CD4-positive, alpha-beta T cell treated with Interferon gamma for 1 hour (primary cell): ENCODE measurements at regions not wholly inside any gene's neighbourhood (a gene's known extent, or its start where the extent isn't known, plus 50 kb on each side); places are given as distances from the start of the nearest gene placed in this dataset.
"Not testable (repeated sequence)": the region's sequence is repeated elsewhere in the genome, so short reads cannot be mapped to it uniquely, and the experiment has no call there.

ENCODE experiments used
- DNase-seq: peaks from one replicate; pipeline ENCODE4 v3.0.0-alpha.2; 2020

GRCh38 chr10:43922335-43923280, 273.9 kb upstream of the ZNF32 start:
- no peak for DNase-seq

GRCh38 chr10:43921881-43922280, 273.2 kb upstream of the ZNF32 start:
- DNase-seq, result no peak

GRCh38 chr10:43921478-43921877, 272.8 kb upstream of the ZNF32 start:
- DNase-seq, result no peak

GRCh38 chr10:43920236-43920758, 271.6 kb upstream of the ZNF32 start:
- DNase-seq, result not testable (repeated sequence)

- no peak for DNase-seq
Observed at GRCh38 chr10:43913676-43914235, 265.1 kb upstream of the ZNF32 start.

GRCh38 chr10:43912469-43912868, 263.8 kb upstream of the ZNF32 start:
- DNase-seq, result no peak

- DNase-seq, result no peak
Observed at GRCh38 chr10:43906490-43906889, 257.8 kb upstream of the ZNF32 start.

GRCh38 chr10:43905512-43906236, 257.0 kb upstream of the ZNF32 start:
- DNase-seq, result no peak

- no peak for DNase-seq
Observed at GRCh38 chr10:43904844-43905243, 256.2 kb upstream of the ZNF32 start.

GRCh38 chr10:43904301-43904700, 255.6 kb upstream of the ZNF32 start:
- DNase-seq, result no peak

GRCh38 chr10:43903451-43903850, 254.8 kb upstream of the ZNF32 start:
- no peak for DNase-seq

GRCh38 chr10:43902842-43903241, 254.2 kb upstream of the ZNF32 start:
- DNase-seq, result no peak

GRCh38 chr10:43901744-43902504, 253.2 kb upstream of the ZNF32 start:
- no peak for DNase-seq

GRCh38 chr10:43901302-43901701, 252.6 kb upstream of the ZNF32 start:
- DNase-seq, result no peak

GRCh38 chr10:43900571-43900970, 251.9 kb upstream of the ZNF32 start:
- no peak for DNase-seq

- no peak for DNase-seq
Observed at GRCh38 chr10:43899224-43899959, 250.7 kb upstream of the ZNF32 start.

GRCh38 chr10:43898592-43898991, 249.9 kb upstream of the ZNF32 start:
- DNase-seq, result no peak

GRCh38 chr10:43897765-43898419, 249.2 kb upstream of the ZNF32 start:
- DNase-seq, result no peak

GRCh38 chr10:43892062-43892770, 243.5 kb upstream of the ZNF32 start:
- DNase-seq, result no peak

GRCh38 chr10:43891241-43891640, 242.6 kb upstream of the ZNF32 start:
- no peak for DNase-seq

- no peak for DNase-seq
Observed at GRCh38 chr10:43890124-43890523, 241.4 kb upstream of the ZNF32 start.
